Nephron (organoid): ENCODE measurements at regions not wholly inside any gene's neighbourhood (a gene's known extent, or its start where the extent isn't known, plus 50 kb on each side); places are given as distances from the start of the nearest gene placed in this dataset.

Experiments used
- H3K27ac Mint-ChIP-seq, 3 experiments: 2 replicates each; pipeline ENCODE4 v1.8.0; 2020; ENCODE audit warnings: mixed read lengths in 3 of 3, mild to moderate bottlenecking in 2 of 3, moderate library complexity in 1 of 3
- H3K27me3 Mint-ChIP-seq: 2 replicates; pipeline ENCODE4 v1.8.0; 2021; ENCODE audit warnings: low read depth, mild to moderate bottlenecking, moderate library complexity, mixed read lengths
- H3K36me3 Mint-ChIP-seq: 2 replicates; pipeline ENCODE4 v1.8.0; 2020; ENCODE audit warnings: low read depth, mixed read lengths
- H3K4me1 Mint-ChIP-seq: 2 replicates; pipeline ENCODE4 v1.8.0; 2020; ENCODE audit warnings: mixed read lengths
- H3K4me3 Mint-ChIP-seq, 3 experiments: 2 replicates each; pipeline ENCODE4 v1.8.0; 2020; ENCODE audit warnings: mild to moderate bottlenecking in 3 of 3, mixed read lengths in 3 of 3, moderate library complexity in 2 of 3
- H3K9me3 Mint-ChIP-seq: 2 replicates; pipeline ENCODE4 v1.8.0; 2020; ENCODE audit warnings: mixed read lengths
- CTCF ChIP-seq, 3 experiments: fragments of 200-600 bp; sonication (generic); IDR thresholded peaks; one replicate each; pipeline ENCODE4 v1.5.0; 2021; ENCODE audit warnings: antibody characterized with exemption in 3 of 3; ENCODE audit not compliant: unreplicated experiment in 3 of 3

- no peak overlapping the region for H3K27ac Mint-ChIP-seq
- no peaks in the 10 kb centered on the region for H3K36me3 Mint-ChIP-seq
- no peak for TF ChIP-seq CTCF (IDR thresholded peaks at IDR 0.05; ENCODE audit: unreplicated experiment in 3 of 3)
- no peaks in the 10 kb centered on the region for H3K27me3 Mint-ChIP-seq
- peaks cover 2% of the 10 kb centered on the region for H3K4me1 Mint-ChIP-seq
- H3K9me3 Mint-ChIP-seq = peaks cover 15% of the 10 kb centered on the region
- H3K4me3 Mint-ChIP-seq = no peak overlapping the region
Measured at GRCh38 chr3:30078736-30079135, 527.7 kb upstream of the TGFBR2 start.

GRCh38 chr3:30081904-30082303 lies 524.5 kb upstream of the TGFBR2 start:
- Mint-ChIP-seq H3K4me1 (peaks cover 13% of the 10 kb centered on the region), H3K4me3 (no peak overlapping the region), H3K36me3 (no peaks in the 10 kb centered on the region), H3K27ac (no peak overlapping the region), H3K27me3 (peaks cover 8% of the 10 kb centered on the region), H3K9me3 (peaks cover 6% of the 10 kb centered on the region)
- no peak for TF ChIP-seq CTCF (IDR thresholded peaks at IDR 0.05; ENCODE audit: unreplicated experiment in 3 of 3)

- Mint-ChIP-seq H3K9me3 (peaks cover 6% of the 10 kb centered on the region), H3K4me3 (no peak overlapping the region), H3K27me3 (peaks cover 8% of the 10 kb centered on the region), H3K4me1 (peaks cover 13% of the 10 kb centered on the region), H3K36me3 (no peaks in the 10 kb centered on the region), H3K27ac (no peak overlapping the region)
- no peak for TF ChIP-seq CTCF (IDR thresholded peaks at IDR 0.05; ENCODE audit: unreplicated experiment in 3 of 3)
Measured at GRCh38 chr3:30082652-30083051, 523.7 kb upstream of the TGFBR2 start.

GRCh38 chr3:30083315-30083714 lies 523.1 kb upstream of the TGFBR2 start:
- peaks cover 8% of the 10 kb centered on the region for H3K27me3 Mint-ChIP-seq
- no peak overlapping the region for H3K27ac Mint-ChIP-seq
- peaks cover 13% of the 10 kb centered on the region for H3K4me1 Mint-ChIP-seq
- peaks cover 5% of the 10 kb centered on the region for H3K9me3 Mint-ChIP-seq
- no peak for TF ChIP-seq CTCF (IDR thresholded peaks at IDR 0.05; ENCODE audit: unreplicated experiment in 3 of 3)
- H3K36me3 Mint-ChIP-seq = no peaks in the 10 kb centered on the region
- H3K4me3 Mint-ChIP-seq = no peak overlapping the region

GRCh38 chr3:30084316-30084715 lies 522.1 kb upstream of the TGFBR2 start:
- H3K27ac Mint-ChIP-seq = peak overlapping the region; percentile 1 to 58 (median 4)
- peaks cover 13% of the 10 kb centered on the region for H3K4me1 Mint-ChIP-seq
- H3K36me3 Mint-ChIP-seq = no peaks in the 10 kb centered on the region
- H3K27me3 Mint-ChIP-seq = peaks cover 8% of the 10 kb centered on the region
- H3K9me3 Mint-ChIP-seq = peaks cover 4% of the 10 kb centered on the region
- no peak for TF ChIP-seq CTCF (IDR thresholded peaks at IDR 0.05; ENCODE audit: unreplicated experiment in 3 of 3)
- H3K4me3 Mint-ChIP-seq = no peak overlapping the region

GRCh38 chr3:30084971-30085403 lies 521.4 kb upstream of the TGFBR2 start:
- TF ChIP-seq CTCF (IDR thresholded peaks at IDR 0.05; ENCODE audit: unreplicated experiment in 3 of 3) = no peak
- H3K4me1 Mint-ChIP-seq = peaks cover 13% of the 10 kb centered on the region
- no peaks in the 10 kb centered on the region for H3K36me3 Mint-ChIP-seq
- peak overlapping the region in 1 of 3 experiments; percentile 29 for H3K27ac Mint-ChIP-seq
- H3K4me3 Mint-ChIP-seq = no peak overlapping the region
- peaks cover 8% of the 10 kb centered on the region for H3K27me3 Mint-ChIP-seq
- peaks cover 4% of the 10 kb centered on the region for H3K9me3 Mint-ChIP-seq
